ENCODE measurements at regions not wholly inside any gene's neighbourhood (a gene's known extent, or its start where the extent isn't known, plus 50 kb on each side); places are given as distances from the start of the nearest gene placed in this dataset.

- TF ChIP-seq TCF7L2 (IDR thresholded peaks at IDR 0.05; ENCODE audit: low read depth, low read length) (no peak), POLR2AphosphoS5 (IDR thresholded peaks at IDR 0.05; ENCODE audit: low read depth, low read length) (no peak), SIN3A (IDR thresholded peaks at IDR 0.05; ENCODE audit: borderline replicate concordance, insufficient read depth, low read depth, low read length) (no peak)
- TF ChIP-seq, protein P1, sequence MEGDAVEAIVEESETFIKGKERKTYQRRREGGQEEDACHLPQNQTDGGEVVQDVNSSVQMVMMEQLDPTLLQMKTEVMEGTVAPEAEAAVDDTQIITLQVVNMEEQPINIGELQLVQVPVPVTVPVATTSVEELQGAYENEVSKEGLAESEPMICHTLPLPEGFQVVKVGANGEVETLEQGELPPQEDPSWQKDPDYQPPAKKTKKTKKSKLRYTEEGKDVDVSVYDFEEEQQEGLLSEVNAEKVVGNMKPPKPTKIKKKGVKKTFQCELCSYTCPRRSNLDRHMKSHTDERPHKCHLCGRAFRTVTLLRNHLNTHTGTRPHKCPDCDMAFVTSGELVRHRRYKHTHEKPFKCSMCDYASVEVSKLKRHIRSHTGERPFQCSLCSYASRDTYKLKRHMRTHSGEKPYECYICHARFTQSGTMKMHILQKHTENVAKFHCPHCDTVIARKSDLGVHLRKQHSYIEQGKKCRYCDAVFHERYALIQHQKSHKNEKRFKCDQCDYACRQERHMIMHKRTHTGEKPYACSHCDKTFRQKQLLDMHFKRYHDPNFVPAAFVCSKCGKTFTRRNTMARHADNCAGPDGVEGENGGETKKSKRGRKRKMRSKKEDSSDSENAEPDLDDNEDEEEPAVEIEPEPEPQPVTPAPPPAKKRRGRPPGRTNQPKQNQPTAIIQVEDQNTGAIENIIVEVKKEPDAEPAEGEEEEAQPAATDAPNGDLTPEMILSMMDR (IDR thresholded peaks at IDR 0.05): no peak
- TF ChIP-seq, protein P2, sequence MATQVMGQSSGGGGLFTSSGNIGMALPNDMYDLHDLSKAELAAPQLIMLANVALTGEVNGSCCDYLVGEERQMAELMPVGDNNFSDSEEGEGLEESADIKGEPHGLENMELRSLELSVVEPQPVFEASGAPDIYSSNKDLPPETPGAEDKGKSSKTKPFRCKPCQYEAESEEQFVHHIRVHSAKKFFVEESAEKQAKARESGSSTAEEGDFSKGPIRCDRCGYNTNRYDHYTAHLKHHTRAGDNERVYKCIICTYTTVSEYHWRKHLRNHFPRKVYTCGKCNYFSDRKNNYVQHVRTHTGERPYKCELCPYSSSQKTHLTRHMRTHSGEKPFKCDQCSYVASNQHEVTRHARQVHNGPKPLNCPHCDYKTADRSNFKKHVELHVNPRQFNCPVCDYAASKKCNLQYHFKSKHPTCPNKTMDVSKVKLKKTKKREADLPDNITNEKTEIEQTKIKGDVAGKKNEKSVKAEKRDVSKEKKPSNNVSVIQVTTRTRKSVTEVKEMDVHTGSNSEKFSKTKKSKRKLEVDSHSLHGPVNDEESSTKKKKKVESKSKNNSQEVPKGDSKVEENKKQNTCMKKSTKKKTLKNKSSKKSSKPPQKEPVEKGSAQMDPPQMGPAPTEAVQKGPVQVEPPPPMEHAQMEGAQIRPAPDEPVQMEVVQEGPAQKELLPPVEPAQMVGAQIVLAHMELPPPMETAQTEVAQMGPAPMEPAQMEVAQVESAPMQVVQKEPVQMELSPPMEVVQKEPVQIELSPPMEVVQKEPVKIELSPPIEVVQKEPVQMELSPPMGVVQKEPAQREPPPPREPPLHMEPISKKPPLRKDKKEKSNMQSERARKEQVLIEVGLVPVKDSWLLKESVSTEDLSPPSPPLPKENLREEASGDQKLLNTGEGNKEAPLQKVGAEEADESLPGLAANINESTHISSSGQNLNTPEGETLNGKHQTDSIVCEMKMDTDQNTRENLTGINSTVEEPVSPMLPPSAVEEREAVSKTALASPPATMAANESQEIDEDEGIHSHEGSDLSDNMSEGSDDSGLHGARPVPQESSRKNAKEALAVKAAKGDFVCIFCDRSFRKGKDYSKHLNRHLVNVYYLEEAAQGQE (IDR thresholded peaks at IDR 0.05; ENCODE audit: insufficient read depth in 1 of 2, low read depth in 2 of 2, low read length in 1 of 2): no peak
Observed at GRCh38 chr16:48035142-48035541, 120.7 kb downstream of the ABCC12 start.
